Upper lobe of left lung (tissue), 6 donors: ENCODE measurements at regions not wholly inside any gene's neighbourhood (a gene's known extent, or its start where the extent isn't known, plus 50 kb on each side); places are given as distances from the start of the nearest gene placed in this dataset.
"Not testable (repeated sequence)": the region's sequence is repeated elsewhere in the genome, so short reads cannot be mapped to it uniquely, and the experiment has no call there.

Experiments used
- ATAC-seq, 2 donors: fragments of 200-7000 bp; cut with Tn5 transposase; one replicate each; pipeline ENCODE4 v1.9.1; 2022; ENCODE audit warnings: mild to moderate bottlenecking in 2 of 2, moderate library complexity in 2 of 2; ENCODE audit not compliant: low FRiP score in 2 of 2
- DNase-seq, 2 donors: peaks; one replicate each; pipeline ENCODE4 v3.0.0-alpha.2; 2019 to 2020
- H3K27ac ChIP-seq, 4 donors: fragments of 200-600 bp; sonication (generic); one replicate each; pipeline ENCODE4 v1.5.1; 2016 to 2019
- H3K27me3 ChIP-seq, 4 donors: fragments of 200-600 bp; sonication (generic); one replicate each; pipeline ENCODE4 v1.5.1; 2017 to 2019
- H3K36me3 ChIP-seq, 4 donors: fragments of 200-600 bp; sonication (generic); one replicate each; pipeline ENCODE4 v1.5.1; 2016 to 2019
- H3K4me1 ChIP-seq, 4 donors: fragments of 200-600 bp; sonication (generic); one replicate each; pipeline ENCODE4 v1.5.1; 2018 to 2019
- H3K4me3 ChIP-seq, 4 donors: fragments of 200-600 bp; sonication (generic); one replicate each; pipeline ENCODE4 v1.5.1; 2017 to 2019; ENCODE audit warnings: mild to moderate bottlenecking in 2 of 4, moderate library complexity in 1 of 4
- H3K9me3 ChIP-seq, 4 donors: fragments of 200-600 bp; sonication (generic); one replicate each; pipeline ENCODE4 v1.5.1; 2018 to 2019
- CTCF ChIP-seq, 6 experiments: fragments of 450-650 bp in 4 of 6; fragments of 200-600 bp in 2 of 6; sonication (generic) in 2 of 6; IDR thresholded peaks; one replicate each; pipeline ENCODE4 v1.5.1; 2016 to 2019; ENCODE audit warnings: antibody characterized with exemption in 6 of 6
- EP300 ChIP-seq, 4 donors: sonication (generic); formaldehyde crosslinking; IDR thresholded peaks; one replicate each; pipeline ENCODE4 v1.5.1; 2017; ENCODE audit warnings: antibody characterized with exemption in 4 of 4, control low read depth in 2 of 4
- POLR2A ChIP-seq, 4 donors: fragments of 450-650 bp; IDR thresholded peaks; one replicate each; pipeline ENCODE4 v1.5.1; 2016 to 2017; ENCODE audit warnings: antibody characterized with exemption in 4 of 4, mild to moderate bottlenecking in 2 of 4
- POLR2AphosphoS5 ChIP-seq, 2 donors: sonication (generic); formaldehyde crosslinking; IDR thresholded peaks; one replicate each; pipeline ENCODE4 v1.5.1; 2017; ENCODE audit warnings: antibody characterized with exemption in 2 of 2
- WGBS, 2 donors: methylation state at CpG; one replicate each; pipeline ENCODE4 v1.1.5; 2017 to 2018; 5-methylcytosine and 5-hydroxymethylcytosine counted together
- donor health status: DM: no; HTN: no; CAD: no; lungs with moderate emphysema.
- donor health status: DM: no; HTN: yes; CAD: no; lungs with severe emphysema.

DNA sequence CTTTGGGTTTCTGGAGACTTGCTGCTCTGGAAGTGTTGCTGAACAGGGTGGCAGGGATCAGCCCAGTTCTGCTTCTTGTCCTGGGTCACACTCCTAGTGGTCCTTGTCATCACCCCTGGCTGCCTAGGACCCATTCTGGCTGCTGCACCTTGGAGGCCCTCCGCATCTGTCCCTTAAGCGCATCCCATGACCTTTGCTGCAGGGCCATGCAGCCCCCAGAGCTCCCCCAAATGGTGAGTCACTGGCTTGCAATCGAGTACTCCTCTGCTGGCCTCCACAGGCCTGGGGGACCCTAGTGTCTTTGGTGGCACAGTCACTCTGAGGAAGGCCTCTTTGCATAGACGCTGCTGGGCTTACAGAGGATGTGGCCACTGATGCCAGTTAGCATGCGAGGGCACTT, 188.5 kb downstream of the ASB1 start:
- WGBS, 2 donors, result 78 to 93% methylated on average over 2 to 5 of the region's 5 CpGs
- no peak for ATAC-seq

GRCh38 chr2:238616681-238617080, 190.0 kb downstream of the ASB1 start:
- TF ChIP-seq POLR2A (IDR thresholded peaks at IDR 0.05), result no peak
- no peak for TF ChIP-seq CTCF (IDR thresholded peaks at IDR 0.05)
- TF ChIP-seq EP300 (IDR thresholded peaks at IDR 0.05), result no peak
- no peak for TF ChIP-seq POLR2AphosphoS5 (IDR thresholded peaks at IDR 0.05)
- no peaks in the 10 kb centered on the region for H3K27me3 ChIP-seq
- H3K36me3 ChIP-seq, result no peaks in the 10 kb centered on the region
- H3K27ac ChIP-seq, result no peak overlapping the region
- WGBS, 2 donors, result 70 to 73% methylated on average over 5 of the region's 5 CpGs
- H3K9me3 ChIP-seq, result no peaks in the 10 kb centered on the region
- no peak for ATAC-seq
- DNase-seq, result no peak
- no peak overlapping the region for H3K4me3 ChIP-seq
- H3K4me1 ChIP-seq, result no peaks in the 10 kb centered on the region

More for the DNA sequence above, 188.5 kb downstream of the ASB1 start:
- DNase-seq, result no peak
- no peaks in the 10 kb centered on the region for H3K4me1 ChIP-seq
- no peaks in the 10 kb centered on the region for H3K27me3 ChIP-seq
- no peak for TF ChIP-seq POLR2AphosphoS5 (IDR thresholded peaks at IDR 0.05)
- no peak for TF ChIP-seq POLR2A (IDR thresholded peaks at IDR 0.05)
- no peak for TF ChIP-seq CTCF (IDR thresholded peaks at IDR 0.05)
- TF ChIP-seq EP300 (IDR thresholded peaks at IDR 0.05), result no peak
- no peaks in the 10 kb centered on the region for H3K36me3 ChIP-seq
- no peaks in the 10 kb centered on the region for H3K9me3 ChIP-seq
- H3K4me3 ChIP-seq, result no peak overlapping the region
- H3K27ac ChIP-seq, result no peak overlapping the region

- not testable (repeated sequence) for ATAC-seq, H3K9me3 ChIP-seq, H3K4me1 ChIP-seq, H3K27ac ChIP-seq, H3K36me3 ChIP-seq, H3K27me3 ChIP-seq, DNase-seq, H3K4me3 ChIP-seq
- TF ChIP-seq CTCF (IDR thresholded peaks at IDR 0.05), result peak in 1 of 6 experiments; percentile 13
- 53 to 70% methylated on average over 2 of the region's 2 CpGs for WGBS, 2 donors
Observed at GRCh38 chr2:238618494-238619283, 192.0 kb downstream of the ASB1 start.

DNA sequence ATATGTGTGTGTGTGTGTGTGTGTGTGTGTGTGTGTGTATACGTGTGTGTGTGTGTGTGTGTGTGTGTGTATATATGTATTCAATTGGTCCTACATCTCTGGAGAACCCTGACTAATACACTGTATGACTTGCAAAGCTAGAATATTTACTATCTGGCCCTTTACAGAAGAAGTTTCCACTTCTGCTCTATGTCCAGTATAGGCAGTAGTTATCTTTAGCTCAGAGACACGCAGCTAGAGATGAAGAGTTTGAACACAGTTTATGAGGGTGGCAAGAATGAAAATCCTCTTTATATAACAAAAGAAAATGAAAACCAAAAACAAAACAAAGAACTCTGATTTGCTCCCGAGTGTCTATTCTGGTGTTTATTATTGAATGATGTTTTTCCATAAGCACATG, 201.2 kb downstream of the ASB1 start:
- DNase-seq, result no peak

More for the DNA sequence above, 201.2 kb downstream of the ASB1 start:
- 66 to 79% methylated on average over 2 to 3 of the region's 3 CpGs for WGBS, 2 donors
- Histone ChIP-seq H3K27me3 (no peaks in the 10 kb centered on the region), H3K9me3 (peaks cover 0 to 3% (median 0%) of the 10 kb centered on the region in 4 donors), H3K4me3 (no peak overlapping the region), H3K4me1 (no peaks in the 10 kb centered on the region), H3K27ac (no peak overlapping the region), H3K36me3 (no peaks in the 10 kb centered on the region)
- no peak for TF ChIP-seq EP300 (IDR thresholded peaks at IDR 0.05)
- TF ChIP-seq POLR2AphosphoS5 (IDR thresholded peaks at IDR 0.05), result no peak
- no peak for TF ChIP-seq POLR2A (IDR thresholded peaks at IDR 0.05)
- no peak for TF ChIP-seq CTCF (IDR thresholded peaks at IDR 0.05)
- no peak for ATAC-seq
